H1 (cell line): ENCODE measurements at regions not wholly inside any gene's neighbourhood (a gene's known extent, or its start where the extent isn't known, plus 50 kb on each side); places are given as distances from the start of the nearest gene placed in this dataset.

Experiments
- ATF2 ChIP-seq: IDR thresholded peaks from 2 replicates; pipeline ENCODE4 v1.6.1; 2012; ENCODE audit warnings: low read length, inconsistent platforms
- ATF3 ChIP-seq: IDR thresholded peaks from 2 replicates; pipeline ENCODE4 v1.6.1; 2011; ENCODE audit warnings: low read depth, mild to moderate bottlenecking, low read length; ENCODE audit not compliant: insufficient read depth
- EGR1 ChIP-seq: IDR thresholded peaks from 2 replicates; pipeline ENCODE4 v1.6.1; 2011; ENCODE audit warnings: low read depth, low read length, borderline replicate concordance
- GTF2F1 ChIP-seq: IDR thresholded peaks from 2 replicates; pipeline ENCODE4 v1.6.1; 2012; ENCODE audit warnings: low read depth, low read length, improper control_type of control experiment, borderline replicate concordance
- MAX ChIP-seq: IDR thresholded peaks from 2 replicates; pipeline ENCODE4 v1.6.1; 2012; ENCODE audit warnings: inconsistent platforms
- PHF8 ChIP-seq: fragments of 200-600 bp; sonication (generic); conservative IDR thresholded peaks from 2 replicates; pipeline ENCODE4 v1.7.1; 2012; ENCODE audit warnings: low read depth, mild to moderate bottlenecking, inconsistent platforms, low read length, moderate library complexity
- YY1 ChIP-seq: IDR thresholded peaks from 2 replicates; pipeline ENCODE4 v1.6.1; 2011; ENCODE audit warnings: low read depth, mild to moderate bottlenecking, low read length
- TF ChIP-seq, protein P1 (sequence below): fragments of 300-600 bp; sonication (generic); IDR thresholded peaks from 2 replicates; pipeline ENCODE4 v1.7.1; 2012; ENCODE audit warnings: low read length, moderate library complexity, mild to moderate bottlenecking, inconsistent platforms; ENCODE audit not compliant: insufficient replicate concordance

GRCh38 chr1:193785850-193786420 is 599.5 kb upstream of the B3GALT2 start (continued):
- TF ChIP-seq, protein P1, sequence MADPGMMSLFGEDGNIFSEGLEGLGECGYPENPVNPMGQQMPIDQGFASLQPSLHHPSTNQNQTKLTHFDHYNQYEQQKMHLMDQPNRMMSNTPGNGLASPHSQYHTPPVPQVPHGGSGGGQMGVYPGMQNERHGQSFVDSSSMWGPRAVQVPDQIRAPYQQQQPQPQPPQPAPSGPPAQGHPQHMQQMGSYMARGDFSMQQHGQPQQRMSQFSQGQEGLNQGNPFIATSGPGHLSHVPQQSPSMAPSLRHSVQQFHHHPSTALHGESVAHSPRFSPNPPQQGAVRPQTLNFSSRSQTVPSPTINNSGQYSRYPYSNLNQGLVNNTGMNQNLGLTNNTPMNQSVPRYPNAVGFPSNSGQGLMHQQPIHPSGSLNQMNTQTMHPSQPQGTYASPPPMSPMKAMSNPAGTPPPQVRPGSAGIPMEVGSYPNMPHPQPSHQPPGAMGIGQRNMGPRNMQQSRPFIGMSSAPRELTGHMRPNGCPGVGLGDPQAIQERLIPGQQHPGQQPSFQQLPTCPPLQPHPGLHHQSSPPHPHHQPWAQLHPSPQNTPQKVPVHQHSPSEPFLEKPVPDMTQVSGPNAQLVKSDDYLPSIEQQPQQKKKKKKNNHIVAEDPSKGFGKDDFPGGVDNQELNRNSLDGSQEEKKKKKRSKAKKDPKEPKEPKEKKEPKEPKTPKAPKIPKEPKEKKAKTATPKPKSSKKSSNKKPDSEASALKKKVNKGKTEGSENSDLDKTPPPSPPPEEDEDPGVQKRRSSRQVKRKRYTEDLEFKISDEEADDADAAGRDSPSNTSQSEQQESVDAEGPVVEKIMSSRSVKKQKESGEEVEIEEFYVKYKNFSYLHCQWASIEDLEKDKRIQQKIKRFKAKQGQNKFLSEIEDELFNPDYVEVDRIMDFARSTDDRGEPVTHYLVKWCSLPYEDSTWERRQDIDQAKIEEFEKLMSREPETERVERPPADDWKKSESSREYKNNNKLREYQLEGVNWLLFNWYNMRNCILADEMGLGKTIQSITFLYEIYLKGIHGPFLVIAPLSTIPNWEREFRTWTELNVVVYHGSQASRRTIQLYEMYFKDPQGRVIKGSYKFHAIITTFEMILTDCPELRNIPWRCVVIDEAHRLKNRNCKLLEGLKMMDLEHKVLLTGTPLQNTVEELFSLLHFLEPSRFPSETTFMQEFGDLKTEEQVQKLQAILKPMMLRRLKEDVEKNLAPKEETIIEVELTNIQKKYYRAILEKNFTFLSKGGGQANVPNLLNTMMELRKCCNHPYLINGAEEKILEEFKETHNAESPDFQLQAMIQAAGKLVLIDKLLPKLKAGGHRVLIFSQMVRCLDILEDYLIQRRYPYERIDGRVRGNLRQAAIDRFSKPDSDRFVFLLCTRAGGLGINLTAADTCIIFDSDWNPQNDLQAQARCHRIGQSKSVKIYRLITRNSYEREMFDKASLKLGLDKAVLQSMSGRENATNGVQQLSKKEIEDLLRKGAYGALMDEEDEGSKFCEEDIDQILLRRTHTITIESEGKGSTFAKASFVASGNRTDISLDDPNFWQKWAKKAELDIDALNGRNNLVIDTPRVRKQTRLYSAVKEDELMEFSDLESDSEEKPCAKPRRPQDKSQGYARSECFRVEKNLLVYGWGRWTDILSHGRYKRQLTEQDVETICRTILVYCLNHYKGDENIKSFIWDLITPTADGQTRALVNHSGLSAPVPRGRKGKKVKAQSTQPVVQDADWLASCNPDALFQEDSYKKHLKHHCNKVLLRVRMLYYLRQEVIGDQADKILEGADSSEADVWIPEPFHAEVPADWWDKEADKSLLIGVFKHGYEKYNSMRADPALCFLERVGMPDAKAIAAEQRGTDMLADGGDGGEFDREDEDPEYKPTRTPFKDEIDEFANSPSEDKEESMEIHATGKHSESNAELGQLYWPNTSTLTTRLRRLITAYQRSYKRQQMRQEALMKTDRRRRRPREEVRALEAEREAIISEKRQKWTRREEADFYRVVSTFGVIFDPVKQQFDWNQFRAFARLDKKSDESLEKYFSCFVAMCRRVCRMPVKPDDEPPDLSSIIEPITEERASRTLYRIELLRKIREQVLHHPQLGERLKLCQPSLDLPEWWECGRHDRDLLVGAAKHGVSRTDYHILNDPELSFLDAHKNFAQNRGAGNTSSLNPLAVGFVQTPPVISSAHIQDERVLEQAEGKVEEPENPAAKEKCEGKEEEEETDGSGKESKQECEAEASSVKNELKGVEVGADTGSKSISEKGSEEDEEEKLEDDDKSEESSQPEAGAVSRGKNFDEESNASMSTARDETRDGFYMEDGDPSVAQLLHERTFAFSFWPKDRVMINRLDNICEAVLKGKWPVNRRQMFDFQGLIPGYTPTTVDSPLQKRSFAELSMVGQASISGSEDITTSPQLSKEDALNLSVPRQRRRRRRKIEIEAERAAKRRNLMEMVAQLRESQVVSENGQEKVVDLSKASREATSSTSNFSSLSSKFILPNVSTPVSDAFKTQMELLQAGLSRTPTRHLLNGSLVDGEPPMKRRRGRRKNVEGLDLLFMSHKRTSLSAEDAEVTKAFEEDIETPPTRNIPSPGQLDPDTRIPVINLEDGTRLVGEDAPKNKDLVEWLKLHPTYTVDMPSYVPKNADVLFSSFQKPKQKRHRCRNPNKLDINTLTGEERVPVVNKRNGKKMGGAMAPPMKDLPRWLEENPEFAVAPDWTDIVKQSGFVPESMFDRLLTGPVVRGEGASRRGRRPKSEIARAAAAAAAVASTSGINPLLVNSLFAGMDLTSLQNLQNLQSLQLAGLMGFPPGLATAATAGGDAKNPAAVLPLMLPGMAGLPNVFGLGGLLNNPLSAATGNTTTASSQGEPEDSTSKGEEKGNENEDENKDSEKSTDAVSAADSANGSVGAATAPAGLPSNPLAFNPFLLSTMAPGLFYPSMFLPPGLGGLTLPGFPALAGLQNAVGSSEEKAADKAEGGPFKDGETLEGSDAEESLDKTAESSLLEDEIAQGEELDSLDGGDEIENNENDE, result no peak
- TF ChIP-seq ATF2, result no peak
- no peak for TF ChIP-seq GTF2F1
- no peak for TF ChIP-seq PHF8
- TF ChIP-seq MAX, result no peak
- TF ChIP-seq ATF3, result no peak
- no peak for TF ChIP-seq EGR1
- no peak for TF ChIP-seq YY1
